ENCODE measurements at regions not wholly inside any gene's neighbourhood (a gene's known extent, or its start where the extent isn't known, plus 50 kb on each side); places are given as distances from the start of the nearest gene placed in this dataset.
"Not testable (repeated sequence)": the region's sequence is repeated elsewhere in the genome, so short reads cannot be mapped to it uniquely, and the experiment has no call there.

DNA sequence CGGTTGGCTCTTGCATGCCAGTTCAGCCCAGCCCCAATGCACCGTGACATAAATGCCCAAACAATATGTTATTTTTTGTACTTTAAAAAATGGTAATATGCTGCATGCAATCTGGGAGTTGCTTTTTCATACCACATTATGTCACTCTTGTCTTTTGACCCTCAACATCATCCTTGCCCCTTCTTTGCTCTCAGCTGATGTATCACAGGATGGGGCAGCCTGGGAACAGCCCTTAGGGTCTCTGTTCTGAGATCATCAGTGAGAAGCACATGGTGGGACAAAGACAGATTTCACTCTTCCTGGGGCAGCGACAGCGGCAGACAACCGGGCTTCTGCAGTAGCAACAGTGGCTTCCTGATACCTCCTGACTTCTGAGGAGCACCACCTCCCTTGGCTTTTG, 79.5 kb downstream of the SETD4 start:
- no peak for TF ChIP-seq ZNF70 (CRISPR knock-in tag; IDR thresholded peaks at IDR 0.05)
- TF ChIP-seq PPARA (CRISPR knock-in tag; IDR thresholded peaks at IDR 0.05; ENCODE audit: borderline replicate concordance) = no peak
- TF ChIP-seq, protein P1, sequence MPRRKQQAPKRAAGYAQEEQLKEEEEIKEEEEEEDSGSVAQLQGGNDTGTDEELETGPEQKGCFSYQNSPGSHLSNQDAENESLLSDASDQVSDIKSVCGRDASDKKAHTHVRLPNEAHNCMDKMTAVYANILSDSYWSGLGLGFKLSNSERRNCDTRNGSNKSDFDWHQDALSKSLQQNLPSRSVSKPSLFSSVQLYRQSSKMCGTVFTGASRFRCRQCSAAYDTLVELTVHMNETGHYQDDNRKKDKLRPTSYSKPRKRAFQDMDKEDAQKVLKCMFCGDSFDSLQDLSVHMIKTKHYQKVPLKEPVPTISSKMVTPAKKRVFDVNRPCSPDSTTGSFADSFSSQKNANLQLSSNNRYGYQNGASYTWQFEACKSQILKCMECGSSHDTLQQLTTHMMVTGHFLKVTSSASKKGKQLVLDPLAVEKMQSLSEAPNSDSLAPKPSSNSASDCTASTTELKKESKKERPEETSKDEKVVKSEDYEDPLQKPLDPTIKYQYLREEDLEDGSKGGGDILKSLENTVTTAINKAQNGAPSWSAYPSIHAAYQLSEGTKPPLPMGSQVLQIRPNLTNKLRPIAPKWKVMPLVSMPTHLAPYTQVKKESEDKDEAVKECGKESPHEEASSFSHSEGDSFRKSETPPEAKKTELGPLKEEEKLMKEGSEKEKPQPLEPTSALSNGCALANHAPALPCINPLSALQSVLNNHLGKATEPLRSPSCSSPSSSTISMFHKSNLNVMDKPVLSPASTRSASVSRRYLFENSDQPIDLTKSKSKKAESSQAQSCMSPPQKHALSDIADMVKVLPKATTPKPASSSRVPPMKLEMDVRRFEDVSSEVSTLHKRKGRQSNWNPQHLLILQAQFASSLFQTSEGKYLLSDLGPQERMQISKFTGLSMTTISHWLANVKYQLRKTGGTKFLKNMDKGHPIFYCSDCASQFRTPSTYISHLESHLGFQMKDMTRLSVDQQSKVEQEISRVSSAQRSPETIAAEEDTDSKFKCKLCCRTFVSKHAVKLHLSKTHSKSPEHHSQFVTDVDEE (CRISPR knock-in tag; IDR thresholded peaks at IDR 0.05) = no peak
- TF ChIP-seq ZC3H10 (CRISPR knock-in tag; IDR thresholded peaks at IDR 0.05) = no peak
- TF ChIP-seq RARB (CRISPR knock-in tag; IDR thresholded peaks at IDR 0.05) = no peak
- TF ChIP-seq TCF4 (CRISPR knock-in tag; IDR thresholded peaks at IDR 0.05; ENCODE audit: borderline replicate concordance) = no peak
- TF ChIP-seq OSR1 (CRISPR knock-in tag; IDR thresholded peaks at IDR 0.05) = no peak
- TF ChIP-seq SNAI2 (CRISPR knock-in tag; IDR thresholded peaks at IDR 0.05) = no peak
- no peak for TF ChIP-seq TOX (CRISPR knock-in tag; IDR thresholded peaks at IDR 0.05; ENCODE audit: borderline replicate concordance)
- TF ChIP-seq ZFP3 (CRISPR knock-in tag; IDR thresholded peaks at IDR 0.05) = no peak
- TF ChIP-seq ZNF565 (CRISPR knock-in tag; conservative IDR thresholded peaks at IDR 0.05; ENCODE audit: low read depth) = no peak
- no peak for ATAC-seq

- not testable (repeated sequence) for ATAC-seq
Observed at GRCh38 chr21:35977860-35978259, 82.5 kb downstream of the SETD4 start.

GRCh38 chr21:35976929-35977328, 83.4 kb downstream of the SETD4 start:
- TF ChIP-seq CSDC2 (CRISPR knock-in tag; IDR thresholded peaks at IDR 0.05) = no peak
- no peak for ATAC-seq

DNA sequence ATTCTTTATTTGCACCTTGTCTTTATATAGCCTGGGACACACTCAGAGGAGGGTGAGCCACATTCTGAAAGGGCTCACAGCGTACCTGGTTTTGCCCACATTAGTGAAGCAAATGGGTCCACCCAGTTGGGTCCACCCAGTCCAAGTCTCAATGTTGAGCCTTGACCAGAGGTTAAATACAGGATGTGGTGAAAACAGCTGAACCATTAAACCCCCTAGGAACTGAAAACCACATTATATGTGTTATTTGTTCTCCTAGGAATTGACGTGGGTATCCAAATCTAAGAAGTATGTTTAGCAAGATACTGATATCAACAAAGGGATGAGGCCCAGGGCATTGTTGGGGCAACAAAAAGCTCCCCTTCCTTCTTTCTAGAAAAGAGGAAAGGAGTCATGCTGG, 83.8 kb downstream of the SETD4 start:
- TF ChIP-seq ZFP30 (CRISPR knock-in tag; IDR thresholded peaks at IDR 0.05) (no peak), ZNF565 (CRISPR knock-in tag; conservative IDR thresholded peaks at IDR 0.05; ENCODE audit: low read depth) (no peak), PATZ1 (CRISPR knock-in tag; IDR thresholded peaks at IDR 0.05; ENCODE audit: borderline replicate concordance) (no peak), PPARA (CRISPR knock-in tag; IDR thresholded peaks at IDR 0.05; ENCODE audit: borderline replicate concordance) (no peak), ZC3H10 (CRISPR knock-in tag; IDR thresholded peaks at IDR 0.05) (no peak), ZNF8 (CRISPR knock-in tag; IDR thresholded peaks at IDR 0.05) (no peak), ARNTL (CRISPR knock-in tag; IDR thresholded peaks at IDR 0.05; ENCODE audit: borderline replicate concordance, low read depth) (no peak), ZFP3 (CRISPR knock-in tag; IDR thresholded peaks at IDR 0.05) (no peak), SNAI2 (CRISPR knock-in tag; IDR thresholded peaks at IDR 0.05) (no peak), TOX (CRISPR knock-in tag; IDR thresholded peaks at IDR 0.05; ENCODE audit: borderline replicate concordance) (no peak), RARB (CRISPR knock-in tag; IDR thresholded peaks at IDR 0.05) (no peak), OSR1 (CRISPR knock-in tag; IDR thresholded peaks at IDR 0.05) (no peak), ISL1 (CRISPR knock-in tag; IDR thresholded peaks at IDR 0.05) (no peak), TCF4 (CRISPR knock-in tag; IDR thresholded peaks at IDR 0.05; ENCODE audit: borderline replicate concordance) (no peak), CSDC2 (CRISPR knock-in tag; IDR thresholded peaks at IDR 0.05) (no peak), GLIS3 (CRISPR knock-in tag; IDR thresholded peaks at IDR 0.05) (no peak)
- TF ChIP-seq, protein P2, sequence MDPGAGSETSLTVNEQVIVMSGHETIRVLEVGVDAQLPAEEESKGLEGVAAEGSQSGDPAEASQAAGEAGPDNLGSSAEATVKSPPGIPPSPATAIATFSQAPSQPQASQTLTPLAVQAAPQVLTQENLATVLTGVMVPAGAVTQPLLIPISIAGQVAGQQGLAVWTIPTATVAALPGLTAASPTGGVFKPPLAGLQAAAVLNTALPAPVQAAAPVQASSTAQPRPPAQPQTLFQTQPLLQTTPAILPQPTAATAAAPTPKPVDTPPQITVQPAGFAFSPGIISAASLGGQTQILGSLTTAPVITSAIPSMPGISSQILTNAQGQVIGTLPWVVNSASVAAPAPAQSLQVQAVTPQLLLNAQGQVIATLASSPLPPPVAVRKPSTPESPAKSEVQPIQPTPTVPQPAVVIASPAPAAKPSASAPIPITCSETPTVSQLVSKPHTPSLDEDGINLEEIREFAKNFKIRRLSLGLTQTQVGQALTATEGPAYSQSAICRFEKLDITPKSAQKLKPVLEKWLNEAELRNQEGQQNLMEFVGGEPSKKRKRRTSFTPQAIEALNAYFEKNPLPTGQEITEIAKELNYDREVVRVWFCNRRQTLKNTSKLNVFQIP (CRISPR knock-in tag; IDR thresholded peaks at IDR 0.05; ENCODE audit: borderline replicate concordance, low read depth) = no peak
- TF ChIP-seq, protein P1 (CRISPR knock-in tag; IDR thresholded peaks at IDR 0.05) = no peak
- no peak for ATAC-seq

All from SK-N-SH treated with all-trans-retinoic acid at 6 μM for 48 hours (cell line).